Loucy (cell line): ENCODE measurements at regions not wholly inside any gene's neighbourhood (a gene's known extent, or its start where the extent isn't known, plus 50 kb on each side); places are given as distances from the start of the nearest gene placed in this dataset.

ENCODE experiments used
- H2AFZ ChIP-seq: fragments of 200-600 bp; sonication (generic); 2 replicates; pipeline ENCODE4 v1.6.0; 2016; ENCODE audit warnings: antibody characterized with exemption, mild to moderate bottlenecking, low read length, moderate library complexity
- H3F3A ChIP-seq: fragments of 200-600 bp; 2 replicates; pipeline ENCODE4 v1.6.0; 2016; ENCODE audit warnings: antibody characterized with exemption, low read depth, mild to moderate bottlenecking
- H3K27me3 ChIP-seq: fragments of 200-600 bp; sonication (generic); 2 replicates; pipeline ENCODE4 v1.6.1; 2014; ENCODE audit warnings: low read length, mild to moderate bottlenecking; ENCODE audit not compliant: insufficient read depth, poor library complexity, severe bottlenecking
- H3K36me3 ChIP-seq: fragments of 200-600 bp; sonication (generic); 2 replicates; pipeline ENCODE4 v1.6.1; 2016; ENCODE audit warnings: low read length; ENCODE audit not compliant: insufficient read depth
- H3K4me1 ChIP-seq: fragments of 200-600 bp; sonication (generic); 2 replicates; pipeline ENCODE4 v1.5.1; 2014; ENCODE audit warnings: low read length, mild to moderate bottlenecking; ENCODE audit not compliant: insufficient read depth, poor library complexity, severe bottlenecking
- H3K4me2 ChIP-seq: fragments of 200-600 bp; sonication (generic); 2 replicates; pipeline ENCODE4 v1.6.0; 2014; ENCODE audit warnings: antibody characterized with exemption, low read length, low read depth, mild to moderate bottlenecking; ENCODE audit not compliant: poor library complexity, severe bottlenecking
- H3K4me3 ChIP-seq: fragments of 200-600 bp; sonication (generic); 2 replicates; pipeline ENCODE4 v1.5.1; 2014; ENCODE audit warnings: low read length, mild to moderate bottlenecking, mixed read lengths; ENCODE audit not compliant: poor library complexity, severe bottlenecking
- H3K79me2 ChIP-seq: fragments of 200-600 bp; sonication (generic); 2 replicates; pipeline ENCODE4 v1.6.1; 2014; ENCODE audit warnings: low read length; ENCODE audit not compliant: insufficient read depth
- H3K9ac ChIP-seq: fragments of 200-600 bp; sonication (generic); 2 replicates; pipeline ENCODE4 v1.6.0; 2014; ENCODE audit warnings: mild to moderate bottlenecking, low read depth, low read length, moderate library complexity; ENCODE audit not compliant: poor library complexity, severe bottlenecking
- H3K9me2 ChIP-seq: fragments of 200-600 bp; sonication (generic); replicated peaks from 2 replicates; pipeline ENCODE4 v1.6.1; 2016; ENCODE audit warnings: low read depth, low read length, mixed read lengths
- H3K9me3 ChIP-seq: fragments of 200-600 bp; sonication (generic); 2 replicates; pipeline ENCODE4 v1.6.1; 2014; ENCODE audit warnings: mild to moderate bottlenecking, antibody characterized with exemption, low read length, low read depth; ENCODE audit not compliant: insufficient read depth
- H4K20me1 ChIP-seq: fragments of 200-600 bp; sonication (generic); 2 replicates; pipeline ENCODE4 v1.6.0; 2014; ENCODE audit warnings: antibody characterized with exemption, low read length, mild to moderate bottlenecking; ENCODE audit not compliant: insufficient read depth, poor library complexity, severe bottlenecking
- EZH2phosphoT487 ChIP-seq: fragments of 200-600 bp; IDR thresholded peaks from 2 replicates; pipeline ENCODE4 v1.6.1; 2018; ENCODE audit warnings: antibody characterized with exemption, mild to moderate bottlenecking, moderate library complexity, borderline replicate concordance
- TF ChIP-seq, protein P1 (sequence below): fragments of 200-600 bp; sonication (generic); conservative IDR thresholded peaks from 2 replicates; pipeline ENCODE4 v1.5.1; 2014; ENCODE audit warnings: mild to moderate bottlenecking, antibody characterized with exemption, low read length

DNA sequence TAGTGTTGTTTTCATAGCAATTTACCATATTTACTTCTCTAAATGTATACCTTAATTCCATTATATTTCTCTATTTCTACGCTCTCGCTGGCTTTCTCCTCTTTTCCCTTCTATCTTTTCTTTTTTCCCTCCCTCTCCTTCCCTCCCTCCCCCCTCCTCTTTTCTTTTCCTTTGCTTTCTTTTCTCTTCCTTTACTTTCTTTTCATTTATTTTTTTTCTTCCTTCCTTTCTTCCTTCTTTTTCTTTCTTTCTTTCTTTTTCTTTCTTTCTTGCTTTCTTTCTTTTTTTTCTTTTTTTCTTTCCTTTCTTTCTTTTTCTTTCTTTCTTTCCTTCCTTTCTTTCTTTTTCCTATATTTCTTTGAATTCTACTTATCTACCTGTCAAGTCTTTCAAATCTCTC is 533.0 kb upstream of the POT1 start:
- Histone ChIP-seq H3K9me3 (no peaks in the 10 kb centered on the region), H3F3A (no peaks in the 10 kb centered on the region), H3K9ac (no peak overlapping the region), H3K36me3 (no peaks in the 10 kb centered on the region), H3K79me2 (no peaks in the 10 kb centered on the region), H3K4me3 (no peak overlapping the region), H4K20me1 (no peaks in the 10 kb centered on the region), H3K9me2 (no peaks in the 10 kb centered on the region), H3K4me1 (no peaks in the 10 kb centered on the region), H2AFZ (no peak overlapping the region), H3K4me2 (no peak overlapping the region), H3K27me3 (no peaks in the 10 kb centered on the region)
- no peak for TF ChIP-seq EZH2phosphoT487
- TF ChIP-seq, protein P1, sequence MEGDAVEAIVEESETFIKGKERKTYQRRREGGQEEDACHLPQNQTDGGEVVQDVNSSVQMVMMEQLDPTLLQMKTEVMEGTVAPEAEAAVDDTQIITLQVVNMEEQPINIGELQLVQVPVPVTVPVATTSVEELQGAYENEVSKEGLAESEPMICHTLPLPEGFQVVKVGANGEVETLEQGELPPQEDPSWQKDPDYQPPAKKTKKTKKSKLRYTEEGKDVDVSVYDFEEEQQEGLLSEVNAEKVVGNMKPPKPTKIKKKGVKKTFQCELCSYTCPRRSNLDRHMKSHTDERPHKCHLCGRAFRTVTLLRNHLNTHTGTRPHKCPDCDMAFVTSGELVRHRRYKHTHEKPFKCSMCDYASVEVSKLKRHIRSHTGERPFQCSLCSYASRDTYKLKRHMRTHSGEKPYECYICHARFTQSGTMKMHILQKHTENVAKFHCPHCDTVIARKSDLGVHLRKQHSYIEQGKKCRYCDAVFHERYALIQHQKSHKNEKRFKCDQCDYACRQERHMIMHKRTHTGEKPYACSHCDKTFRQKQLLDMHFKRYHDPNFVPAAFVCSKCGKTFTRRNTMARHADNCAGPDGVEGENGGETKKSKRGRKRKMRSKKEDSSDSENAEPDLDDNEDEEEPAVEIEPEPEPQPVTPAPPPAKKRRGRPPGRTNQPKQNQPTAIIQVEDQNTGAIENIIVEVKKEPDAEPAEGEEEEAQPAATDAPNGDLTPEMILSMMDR, result no peak

DNA sequence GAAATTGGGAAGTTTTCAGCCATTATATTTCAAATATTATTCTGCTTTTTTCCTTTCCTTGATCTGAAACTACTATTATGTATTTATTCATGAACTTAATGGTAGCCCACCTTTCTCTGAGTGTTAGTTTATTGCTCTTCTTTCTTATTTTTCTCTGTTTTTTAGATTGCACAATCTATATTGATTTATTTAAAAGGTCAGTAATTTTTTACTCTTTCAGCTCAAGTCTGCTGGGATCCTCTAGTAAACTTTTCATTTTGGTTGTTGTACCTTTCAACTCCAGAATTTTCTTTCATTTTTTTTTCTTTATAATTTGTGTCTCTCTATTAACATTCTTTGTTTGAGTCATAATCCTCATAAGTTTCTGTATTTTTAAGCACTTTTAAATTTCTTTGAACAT is 529.4 kb upstream of the POT1 start:
- H3K9ac ChIP-seq, result no peak overlapping the region
- no peak overlapping the region for H2AFZ ChIP-seq
- no peaks in the 10 kb centered on the region for H3K9me3 ChIP-seq
- H3K27me3 ChIP-seq, result no peaks in the 10 kb centered on the region
- TF ChIP-seq EZH2phosphoT487, result no peak
- TF ChIP-seq, protein P1, result no peak
- H3K4me3 ChIP-seq, result no peak overlapping the region
- no peaks in the 10 kb centered on the region for H3F3A ChIP-seq
- no peaks in the 10 kb centered on the region for H3K79me2 ChIP-seq
- H4K20me1 ChIP-seq, result no peaks in the 10 kb centered on the region
- H3K4me1 ChIP-seq, result no peaks in the 10 kb centered on the region
- no peaks in the 10 kb centered on the region for H3K9me2 ChIP-seq
- no peaks in the 10 kb centered on the region for H3K36me3 ChIP-seq
- H3K4me2 ChIP-seq, result no peak overlapping the region

DNA sequence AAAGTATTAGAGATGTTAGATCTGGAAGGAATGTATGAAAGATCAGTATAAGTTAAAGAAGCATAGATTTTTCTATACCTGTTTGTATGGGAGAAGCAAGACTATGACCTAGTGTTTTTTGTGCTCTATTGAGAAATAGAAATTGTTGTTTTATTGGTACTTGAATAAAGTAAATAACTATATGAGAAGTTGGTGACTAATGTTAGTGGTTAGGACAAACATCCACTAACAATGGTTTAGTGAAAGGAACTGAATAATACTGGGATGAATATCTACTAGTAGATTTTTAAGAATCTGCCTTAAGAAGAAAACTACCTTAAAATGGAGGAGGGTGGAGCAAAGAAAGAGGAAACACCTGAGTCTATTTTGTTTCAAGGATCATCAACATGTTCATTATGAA is 521.1 kb upstream of the POT1 start:
- no peaks in the 10 kb centered on the region for H3F3A ChIP-seq
- H3K4me3 ChIP-seq, result no peak overlapping the region
- no peaks in the 10 kb centered on the region for H3K4me1 ChIP-seq
- H3K27me3 ChIP-seq, result no peaks in the 10 kb centered on the region
- H3K4me2 ChIP-seq, result no peak overlapping the region
- no peak for TF ChIP-seq EZH2phosphoT487
- TF ChIP-seq, protein P1, result no peak
- H3K9me2 ChIP-seq, result no peaks in the 10 kb centered on the region
- H3K9ac ChIP-seq, result no peak overlapping the region
- H2AFZ ChIP-seq, result no peak overlapping the region
- H3K36me3 ChIP-seq, result no peaks in the 10 kb centered on the region
- H3K79me2 ChIP-seq, result no peaks in the 10 kb centered on the region
- no peaks in the 10 kb centered on the region for H4K20me1 ChIP-seq
- H3K9me3 ChIP-seq, result no peaks in the 10 kb centered on the region
